ENCODE measurements at regions not wholly inside any gene's neighbourhood (a gene's known extent, or its start where the extent isn't known, plus 50 kb on each side); places are given as distances from the start of the nearest gene placed in this dataset.

DNA sequence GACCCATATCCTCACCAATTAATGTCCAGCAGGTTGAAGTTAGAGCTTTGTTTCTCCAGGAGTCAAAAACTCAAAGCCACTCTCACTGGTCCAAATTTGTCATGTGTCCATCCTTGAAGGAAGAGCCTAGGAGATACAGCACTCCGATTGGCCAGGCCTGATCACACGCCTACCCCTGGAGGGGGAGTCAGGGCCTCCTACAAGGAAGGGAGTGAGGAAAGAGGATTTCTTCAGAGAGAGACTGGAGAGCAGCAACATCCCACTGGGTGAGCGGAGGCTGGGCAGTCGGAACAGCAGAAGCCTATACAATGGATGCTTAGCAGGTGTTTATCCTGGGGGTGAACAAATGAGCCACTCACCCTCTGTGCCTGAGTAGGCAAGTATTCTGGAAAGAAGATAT, 113.9 kb downstream of the TRIM29 start:
- TF ChIP-seq CTCF (IDR thresholded peaks at IDR 0.05; ENCODE audit: low read depth, low read length, poor library complexity, severe bottlenecking) = no peak
- no peak for TF ChIP-seq EZH2phosphoT487 (IDR thresholded peaks at IDR 0.05; ENCODE audit: borderline replicate concordance, low read length)
